ENCODE measurements at regions not wholly inside any gene's neighbourhood (a gene's known extent, or its start where the extent isn't known, plus 50 kb on each side); places are given as distances from the start of the nearest gene placed in this dataset.
"Not testable (repeated sequence)": the region's sequence is repeated elsewhere in the genome, so short reads cannot be mapped to it uniquely, and the experiment has no call there.

DNA sequence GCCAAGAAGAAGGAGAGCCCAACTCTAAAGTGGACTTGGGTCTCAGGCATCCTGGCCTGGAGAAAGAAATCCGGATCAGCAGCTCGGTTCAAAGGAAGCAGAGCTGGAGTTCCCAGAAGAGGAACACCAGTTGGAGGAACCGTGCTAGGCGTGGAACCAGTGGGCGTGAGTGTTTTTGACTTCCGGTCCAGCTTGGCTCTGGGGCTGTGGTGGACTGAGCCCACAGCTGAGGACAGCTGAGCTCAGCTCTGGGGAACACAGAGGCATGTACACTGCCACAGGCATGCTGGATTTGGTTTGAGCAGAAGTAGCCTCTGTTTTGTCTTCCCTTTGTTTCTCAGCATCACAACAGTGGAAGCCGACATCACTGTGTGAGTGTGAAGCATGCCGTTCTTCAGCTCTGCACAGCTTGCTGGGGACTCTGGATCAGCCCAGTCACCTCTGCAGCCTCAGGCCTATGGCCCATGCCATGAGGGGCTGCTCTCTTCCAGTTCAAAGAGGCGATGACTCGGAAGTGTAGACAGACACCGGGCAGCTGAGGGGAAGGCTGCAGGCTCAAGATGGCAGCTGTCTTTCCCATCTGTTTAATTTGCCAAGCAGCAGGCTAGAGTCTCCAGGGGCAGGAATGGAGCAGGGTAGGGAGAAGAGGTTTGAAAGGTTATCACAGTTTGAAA is 185.8 kb upstream of the UBE3A start:
- DNase-seq = no peak

DNA sequence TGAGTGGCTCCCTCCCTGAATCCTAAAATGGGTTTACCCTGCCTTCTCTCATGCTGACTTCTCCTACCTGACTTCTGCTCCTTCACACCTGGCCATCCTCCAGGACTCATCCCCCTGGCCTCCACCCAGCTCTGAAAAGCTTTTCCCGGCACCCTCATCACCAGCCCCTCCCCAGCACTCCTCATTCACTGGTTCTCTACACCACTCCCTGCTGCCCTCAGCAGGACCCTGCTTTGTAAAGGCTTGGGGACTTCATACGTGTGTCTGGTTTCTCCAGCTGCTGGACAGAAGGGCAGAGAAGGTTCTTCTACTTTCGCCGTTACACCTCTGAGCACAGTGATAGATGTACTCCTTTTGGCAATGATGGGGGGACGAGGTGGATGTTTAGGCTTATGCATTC is 184.9 kb upstream of the UBE3A start:
- DNase-seq = no peak

- DNase-seq = no peak
Measured at GRCh38 chr15:25620466-25620865, 181.6 kb upstream of the UBE3A start.

- DNase-seq = no peak
Measured at GRCh38 chr15:25619761-25620160, 180.9 kb upstream of the UBE3A start.

GRCh38 chr15:25619076-25619475 is 180.3 kb upstream of the UBE3A start:
- DNase-seq = no peak

DNA sequence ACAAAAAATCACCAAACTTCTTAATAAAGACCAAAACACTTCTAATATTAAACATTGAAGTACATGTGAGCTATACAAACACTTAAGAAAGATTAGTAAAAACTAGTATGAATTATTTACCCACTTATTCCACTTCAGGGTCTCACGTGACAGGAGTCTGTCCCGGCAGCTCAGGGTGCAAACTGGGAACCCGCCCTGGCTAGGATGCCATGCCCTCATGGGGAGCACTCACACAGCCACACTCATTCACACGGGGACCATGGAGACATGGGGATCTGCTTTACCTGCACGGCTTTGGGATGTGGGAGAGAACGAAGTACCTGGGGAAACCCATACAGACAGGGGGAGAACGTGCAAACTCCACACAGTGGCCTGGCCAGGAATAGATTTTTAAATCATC is 179.3 kb upstream of the UBE3A start:
- DNase-seq = no peak

GRCh38 chr15:25616471-25616870 is 177.6 kb upstream of the UBE3A start:
- no peak for DNase-seq

GRCh38 chr15:25613134-25613533 is 174.3 kb upstream of the UBE3A start:
- DNase-seq = no peak

DNA sequence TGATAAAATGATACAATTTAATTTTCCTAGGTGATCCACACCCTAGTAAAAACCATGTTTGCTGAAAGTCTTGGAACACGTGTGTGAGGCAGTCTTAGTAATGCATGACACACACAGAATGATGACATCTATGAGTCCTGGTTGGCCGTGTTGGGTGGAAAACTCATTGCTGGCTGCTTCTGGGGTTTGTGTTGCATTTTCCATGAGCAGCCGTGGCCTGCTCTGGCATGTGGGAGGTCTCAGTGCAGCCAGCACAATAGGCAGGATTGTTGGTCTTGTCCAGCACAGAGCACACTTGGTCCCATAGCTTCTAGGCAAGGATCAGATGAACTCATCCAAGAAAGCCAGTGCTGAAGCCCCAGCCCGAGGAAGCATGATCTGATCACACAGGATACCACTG is 172.8 kb upstream of the UBE3A start:
- no peak for DNase-seq

DNA sequence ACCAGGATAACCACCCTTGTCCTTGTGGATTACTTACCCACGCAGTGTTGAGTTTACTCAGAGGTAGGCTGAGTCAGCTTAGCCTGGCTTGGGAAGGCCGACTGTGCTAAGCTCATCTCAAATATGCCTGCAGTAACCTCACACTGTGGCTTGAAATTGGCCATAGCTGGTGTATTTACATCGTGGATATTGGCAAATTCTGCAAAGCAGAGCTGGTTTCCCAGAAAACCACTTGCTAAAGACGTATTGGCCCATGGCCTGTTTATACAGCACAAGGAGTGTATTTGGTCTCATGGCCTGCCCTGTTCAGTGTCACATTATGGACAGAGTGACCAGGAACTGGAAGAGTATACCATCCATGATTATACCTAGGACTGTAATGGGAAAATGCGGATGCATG is 170.5 kb upstream of the UBE3A start:
- no peak for DNase-seq

DNA sequence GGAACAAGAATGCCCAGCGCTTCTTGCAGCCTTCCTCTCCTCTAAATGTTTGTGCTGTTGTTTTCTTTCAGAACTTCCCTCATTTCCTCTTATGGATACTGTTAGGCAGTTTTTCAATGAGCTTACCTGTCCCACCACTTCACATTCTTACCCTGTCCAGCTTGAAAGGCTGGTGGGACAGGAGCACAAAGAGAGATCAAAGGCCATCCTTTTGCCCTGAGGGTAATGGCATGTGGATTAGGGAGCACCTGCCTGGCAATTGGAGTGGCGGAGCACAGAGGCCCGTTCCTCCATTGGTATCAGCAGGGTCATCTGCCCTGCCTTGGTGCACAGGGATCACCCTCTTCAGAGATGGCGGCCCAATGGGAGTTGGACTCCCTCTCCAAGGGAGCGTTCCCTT is 170.1 kb upstream of the UBE3A start:
- DNase-seq = no peak

DNA sequence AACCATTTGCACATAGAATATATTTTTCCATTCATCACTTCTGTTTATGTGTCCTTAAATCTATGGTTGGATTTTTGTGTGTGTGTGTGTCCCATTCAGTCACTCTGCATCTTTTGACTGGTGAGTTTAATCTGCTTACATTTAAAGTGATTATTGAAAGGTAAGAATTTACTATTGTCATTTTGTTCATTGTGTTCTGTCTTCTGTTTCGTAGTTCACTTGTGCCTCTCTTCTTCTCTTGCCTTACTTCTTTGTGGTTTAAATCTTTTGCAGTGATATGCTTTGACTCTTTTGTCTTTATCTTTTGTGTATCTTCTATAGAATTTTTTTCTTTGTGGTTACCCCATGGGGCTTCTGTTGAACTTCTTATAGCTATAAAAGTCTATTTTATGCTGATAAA is 166.3 kb upstream of the UBE3A start:
- no peak for DNase-seq

DNA sequence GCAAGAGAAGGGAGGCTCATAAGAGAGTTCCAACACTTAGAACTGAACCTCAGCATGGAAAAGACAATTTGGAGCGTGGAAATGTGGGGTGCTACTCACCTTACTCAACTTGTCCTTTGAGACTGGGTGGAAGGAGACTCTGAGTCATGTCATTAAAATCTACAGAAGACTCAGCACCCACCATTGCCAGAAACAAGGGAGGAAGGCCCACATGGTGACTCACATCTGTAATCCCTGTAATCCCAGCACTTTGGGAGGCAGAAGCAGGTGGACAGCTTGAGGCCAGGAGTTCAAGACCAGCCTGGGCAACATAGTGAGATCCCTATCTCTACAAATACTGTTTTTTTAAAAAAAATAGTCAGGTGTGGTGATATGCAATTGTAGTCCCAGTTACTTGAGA is 161.9 kb upstream of the UBE3A start:
- no peak for DNase-seq

DNA sequence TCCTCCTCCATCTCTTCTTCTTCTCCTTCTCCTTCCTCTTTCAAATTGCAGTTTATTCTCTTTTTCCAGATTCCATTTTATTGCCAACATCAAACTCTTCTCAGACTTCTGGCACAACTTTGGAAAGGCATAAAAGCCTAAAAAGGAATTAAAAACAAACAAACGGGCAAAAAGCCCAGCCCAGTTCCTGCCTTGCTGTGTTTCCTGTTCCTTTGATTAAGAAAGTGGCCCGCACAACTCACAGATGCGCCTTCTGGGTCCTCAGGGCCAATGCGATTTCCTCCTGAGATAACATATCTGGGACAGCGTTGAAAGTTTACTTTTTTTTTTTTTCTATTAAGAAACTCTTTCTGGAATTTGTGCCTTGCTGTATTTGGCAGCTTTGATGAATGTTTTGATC is 158.7 kb upstream of the UBE3A start:
- DNase-seq = no peak

- DNase-seq = no peak
Measured at GRCh38 chr15:25596644-25597562, 158.1 kb upstream of the UBE3A start.

DNA sequence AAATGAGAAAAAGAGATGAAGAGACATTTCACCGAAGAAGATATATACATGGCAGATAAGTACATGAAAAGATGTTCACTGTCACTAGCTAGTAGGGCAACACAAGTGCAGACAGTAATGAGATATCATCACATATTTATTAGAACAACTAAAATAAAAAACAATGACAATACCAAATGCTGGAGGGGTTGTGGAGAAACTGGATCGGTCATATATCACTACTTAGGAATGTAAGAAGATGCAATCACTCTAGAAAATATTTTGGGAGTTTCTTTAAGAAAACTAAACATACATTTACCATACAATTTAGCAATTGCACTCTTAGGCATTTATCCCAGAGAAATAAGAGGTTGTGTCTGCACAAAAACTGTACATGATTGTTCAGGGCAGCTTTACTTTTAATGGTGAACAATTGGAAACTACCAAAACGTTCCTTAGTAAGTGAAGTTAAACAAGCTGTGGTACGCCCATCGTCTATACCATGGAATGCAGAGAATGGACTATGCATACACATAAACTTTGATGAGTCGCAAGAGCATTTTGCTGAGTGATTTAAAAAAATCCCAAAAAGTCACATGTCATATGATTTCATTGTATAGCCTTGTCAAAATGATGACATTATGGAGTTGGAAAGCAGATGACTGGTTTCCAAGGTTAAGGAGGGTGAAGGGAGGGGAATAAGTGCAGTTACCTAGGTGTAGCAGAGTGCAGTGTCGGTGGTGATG is 149.0 kb upstream of the UBE3A start:
- no peak for DNase-seq

- DNase-seq = no peak
Measured at GRCh38 chr15:25582886-25583285, 144.1 kb upstream of the UBE3A start.

GRCh38 chr15:25579127-25579526 is 140.3 kb upstream of the UBE3A start:
- DNase-seq = no peak

DNA sequence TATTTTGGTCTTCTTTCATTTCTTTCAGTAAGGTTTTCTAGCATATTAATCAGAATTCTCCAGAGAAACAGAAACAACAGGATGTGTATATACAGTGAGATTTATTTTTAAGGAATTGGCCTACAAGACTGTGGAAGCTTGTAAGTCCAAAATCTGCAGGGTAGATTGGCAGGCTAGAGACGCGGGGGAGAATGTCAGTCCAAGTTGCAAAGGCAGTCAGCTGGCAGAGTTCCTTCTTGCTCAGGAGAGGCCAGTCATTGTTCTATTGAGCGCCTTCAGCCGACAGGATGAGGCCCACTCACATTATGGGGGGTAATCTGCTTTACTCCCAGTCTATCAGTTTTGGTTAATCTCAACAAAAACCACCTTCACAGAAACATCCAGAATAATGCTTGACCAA is 133.4 kb upstream of the UBE3A start:
- no peak for DNase-seq

GRCh38 chr15:25568751-25569150 is 129.9 kb upstream of the UBE3A start:
- DNase-seq = no peak

- not testable (repeated sequence) for DNase-seq
Measured at GRCh38 chr15:25566545-25566944, 127.7 kb upstream of the UBE3A start.

GRCh38 chr15:25565470-25566264 is 126.8 kb upstream of the UBE3A start:
- DNase-seq = no peak

DNA sequence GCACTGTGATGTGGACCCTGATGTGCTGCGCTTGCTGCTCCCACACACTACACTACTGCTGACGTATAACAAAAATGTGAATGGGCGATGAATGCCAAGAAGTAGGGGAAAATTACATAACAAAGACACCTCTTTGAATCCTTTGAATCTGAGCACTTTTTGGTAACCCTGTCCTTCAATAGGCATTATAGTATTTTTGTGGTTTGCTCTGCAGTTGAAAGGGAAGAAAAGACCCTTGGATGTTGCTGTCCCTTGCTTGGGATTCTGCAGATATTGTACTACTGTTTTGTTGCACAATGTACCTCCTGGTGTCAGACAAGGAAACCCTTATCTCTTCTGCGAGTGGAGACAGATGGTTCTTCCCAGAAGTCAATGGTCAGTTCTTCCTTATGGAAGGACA is 124.8 kb upstream of the UBE3A start:
- no peak for DNase-seq
